ENCODE measurements at regions not wholly inside any gene's neighbourhood (a gene's known extent, or its start where the extent isn't known, plus 50 kb on each side); places are given as distances from the start of the nearest gene placed in this dataset.
A peak's percentile ranks its signal among the peaks of the same experiment; 100 is the strongest.
"Not testable (repeated sequence)": the region's sequence is repeated elsewhere in the genome, so short reads cannot be mapped to it uniquely, and the experiment has no call there.

DNA sequence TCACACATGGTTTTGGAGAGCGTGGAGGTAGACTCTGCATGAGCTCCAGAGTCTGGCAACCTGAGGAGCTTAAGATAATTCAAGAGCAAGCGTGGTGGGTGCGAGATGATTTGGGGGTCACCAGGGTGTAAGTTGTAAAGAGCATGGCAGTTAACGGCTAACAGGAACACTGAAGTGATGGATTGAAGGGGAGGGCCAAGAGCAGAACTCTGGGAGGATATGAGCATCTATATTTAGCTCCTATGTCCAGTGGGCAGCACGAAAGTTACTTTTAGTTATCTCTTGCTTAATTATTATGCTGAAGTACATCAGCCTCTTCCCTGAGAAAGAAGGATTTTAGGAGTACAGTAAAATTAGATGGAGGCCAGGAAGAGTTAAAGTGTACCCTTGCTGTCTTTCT is 231.9 kb upstream of the HAND2 start:
- no peak for DNase-seq

DNA sequence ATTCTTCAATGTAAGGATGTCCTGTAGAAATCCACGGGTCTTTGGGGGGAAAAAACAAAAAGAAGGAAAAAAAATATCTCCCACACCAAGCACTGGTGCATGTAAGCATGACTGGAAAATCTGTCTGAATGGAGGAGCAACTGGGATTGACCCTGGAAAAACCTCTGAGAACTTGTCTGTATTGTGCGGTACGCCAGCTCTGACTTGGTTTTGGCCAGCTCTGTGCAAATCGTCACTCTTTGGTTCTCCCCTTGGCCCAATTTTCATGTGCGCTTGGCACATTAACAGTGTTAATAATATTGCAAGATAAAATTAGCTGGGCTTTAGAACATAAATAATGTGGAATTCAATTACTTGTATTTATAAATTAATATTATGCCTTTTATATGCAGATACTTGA is 231.2 kb upstream of the HAND2 start:
- no peak for DNase-seq

DNA sequence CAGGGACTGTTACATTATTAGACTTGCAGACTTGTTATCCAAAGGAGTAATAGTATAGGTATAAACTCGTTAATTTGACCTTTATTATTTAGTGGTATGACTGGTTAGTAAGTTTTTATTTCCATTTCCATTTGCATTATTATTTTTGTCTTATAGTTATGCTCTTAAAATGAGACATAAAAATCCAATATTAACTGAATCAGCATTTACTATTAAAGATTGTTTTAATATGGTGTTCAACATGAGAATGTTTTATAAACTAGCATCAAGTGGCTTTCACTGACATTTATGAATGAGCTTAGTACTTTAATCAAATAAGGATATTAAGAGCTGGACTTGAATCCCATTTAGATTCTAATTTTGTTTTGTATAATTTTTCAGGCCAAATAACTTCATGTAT is 228.1 kb upstream of the HAND2 start:
- DNase-seq: no peak

GRCh38 chr4:173753408-173753807 is 223.4 kb upstream of the HAND2 start:
- peak in 1 of 2 donors; percentile 42 for DNase-seq

- peak in 1 of 2 donors; percentile 20 for DNase-seq
Measured at GRCh38 chr4:173752610-173753230, 222.7 kb upstream of the HAND2 start.

DNA sequence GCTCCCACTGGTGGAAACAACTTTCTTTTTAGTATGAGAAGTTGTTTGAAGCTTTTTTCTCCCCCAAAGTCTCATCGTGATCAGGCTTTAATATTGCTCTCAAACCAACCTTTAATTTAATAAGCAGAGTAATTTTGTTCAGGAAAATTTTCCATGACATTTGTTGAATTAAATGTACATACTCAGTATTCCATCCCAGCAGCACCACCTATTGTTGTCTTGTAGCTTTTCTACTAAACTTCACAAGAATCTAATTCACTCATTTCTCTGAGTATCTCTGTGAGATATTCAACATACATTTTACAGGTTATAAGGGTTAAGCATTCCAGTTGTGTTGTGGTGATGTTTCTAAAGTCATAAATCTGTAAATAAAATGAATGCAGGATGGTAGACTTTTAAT is 218.3 kb upstream of the HAND2 start:
- no peak for DNase-seq

GRCh38 chr4:173747537-173748257 is 217.7 kb upstream of the HAND2 start:
- DNase-seq: no peak

DNA sequence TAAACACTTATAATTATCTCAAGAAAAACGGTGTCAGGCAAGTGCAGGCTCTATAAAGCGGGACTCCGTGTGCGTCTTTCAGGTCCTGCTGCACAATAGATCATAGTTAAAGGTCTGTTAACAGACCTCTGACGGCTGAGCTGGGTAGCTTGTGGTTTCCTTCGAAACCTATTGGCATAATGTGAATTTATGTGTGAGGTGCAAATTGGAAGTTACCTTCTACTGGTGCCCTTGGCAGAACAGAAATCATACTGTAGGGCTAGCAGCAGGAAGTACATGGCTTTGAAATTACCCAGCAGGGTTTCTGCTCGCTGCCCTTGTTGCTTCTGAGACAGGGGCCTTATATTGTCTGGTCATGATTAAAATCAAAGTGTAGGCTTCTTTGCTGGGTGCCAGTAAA is 216.4 kb upstream of the HAND2 start:
- no peak for DNase-seq

- DNase-seq: no peak
Measured at GRCh38 chr4:173745765-173746164, 215.7 kb upstream of the HAND2 start.

GRCh38 chr4:173736840-173737239 is 206.8 kb upstream of the HAND2 start:
- DNase-seq: no peak

DNA sequence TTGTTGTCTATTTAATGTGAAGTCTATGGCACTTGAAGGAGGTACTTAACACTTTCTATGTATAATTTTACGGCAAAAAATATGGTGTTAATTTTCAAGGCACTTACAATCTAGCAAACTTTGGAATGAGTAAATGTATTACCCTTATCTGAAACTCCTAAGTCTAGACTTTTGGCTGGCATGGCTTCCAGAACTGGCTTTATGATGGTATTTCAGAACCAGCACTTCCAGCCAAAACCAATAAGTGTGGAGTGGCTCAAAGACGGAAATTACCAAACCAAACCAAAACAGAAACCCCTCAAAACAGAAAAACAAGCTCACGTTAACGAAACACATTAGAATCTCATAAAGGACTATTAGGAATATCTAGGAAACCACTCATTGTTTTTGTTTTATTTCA is 205.6 kb upstream of the HAND2 start:
- DNase-seq: no peak

DNA sequence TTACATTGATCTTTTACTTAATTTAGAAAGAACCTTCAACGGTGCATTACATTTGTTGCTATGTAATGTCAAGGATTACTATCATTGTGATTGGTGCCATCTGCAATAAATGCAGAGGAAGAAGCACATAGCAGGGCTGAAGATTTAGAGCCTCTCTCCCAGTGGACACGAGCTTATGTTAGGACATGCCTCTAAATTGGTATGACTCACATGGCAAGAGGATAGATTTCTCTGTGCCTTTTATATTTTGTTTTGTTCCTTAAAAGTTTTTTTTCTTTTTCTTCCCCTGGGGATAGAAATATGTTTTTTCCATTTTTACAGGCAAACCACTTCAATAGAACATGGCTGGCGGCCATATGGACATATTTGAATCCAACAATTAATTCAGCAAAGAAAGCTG is 205.0 kb upstream of the HAND2 start:
- no peak for DNase-seq

- DNase-seq: no peak
Measured at GRCh38 chr4:173731257-173731656, 201.2 kb upstream of the HAND2 start.

DNA sequence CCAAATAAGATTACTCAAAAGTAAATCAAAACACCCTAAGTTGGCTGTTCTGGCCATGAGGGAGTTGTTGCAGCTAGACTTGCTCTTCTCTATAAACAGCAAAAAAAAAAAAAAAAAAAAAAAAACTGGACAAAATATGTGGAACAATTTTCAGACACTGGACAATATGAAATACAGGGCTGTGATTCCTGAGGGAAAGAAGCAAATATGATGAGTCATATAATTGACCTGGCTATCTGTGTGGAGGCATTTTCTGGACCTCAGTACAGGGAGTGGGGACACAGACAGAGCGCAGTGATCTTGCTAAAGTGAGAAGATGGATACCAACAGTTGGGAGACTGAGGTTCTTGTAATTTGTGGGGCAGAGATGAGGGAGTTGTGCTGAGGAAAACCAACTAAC is 192.0 kb upstream of the HAND2 start:
- DNase-seq: no peak

DNA sequence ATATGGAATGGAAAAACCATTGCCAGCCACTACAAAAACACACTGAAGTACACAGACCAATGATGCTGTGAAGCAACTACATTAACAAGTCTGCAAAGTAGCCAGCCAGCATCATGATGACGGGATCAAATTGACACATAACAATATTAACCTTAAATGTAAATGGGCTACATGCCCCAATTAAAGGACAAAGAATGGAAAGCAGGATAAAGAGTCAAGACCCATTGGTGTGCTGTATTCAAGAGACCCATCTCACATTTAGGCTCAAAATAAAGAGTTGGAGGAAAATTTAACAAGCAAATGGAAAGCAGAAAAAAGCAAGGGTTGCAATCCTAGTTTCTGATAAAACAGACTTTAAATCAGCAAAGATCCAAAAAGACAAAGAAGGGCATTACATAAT is 188.5 kb upstream of the HAND2 start:
- DNase-seq: not testable (repeated sequence)

- no peak for DNase-seq
Measured at GRCh38 chr4:173717581-173717980, 187.6 kb upstream of the HAND2 start.

- no peak for DNase-seq
Measured at GRCh38 chr4:173714456-173714855, 184.4 kb upstream of the HAND2 start.

GRCh38 chr4:173713026-173713425 is 183.0 kb upstream of the HAND2 start:
- no peak for DNase-seq

DNA sequence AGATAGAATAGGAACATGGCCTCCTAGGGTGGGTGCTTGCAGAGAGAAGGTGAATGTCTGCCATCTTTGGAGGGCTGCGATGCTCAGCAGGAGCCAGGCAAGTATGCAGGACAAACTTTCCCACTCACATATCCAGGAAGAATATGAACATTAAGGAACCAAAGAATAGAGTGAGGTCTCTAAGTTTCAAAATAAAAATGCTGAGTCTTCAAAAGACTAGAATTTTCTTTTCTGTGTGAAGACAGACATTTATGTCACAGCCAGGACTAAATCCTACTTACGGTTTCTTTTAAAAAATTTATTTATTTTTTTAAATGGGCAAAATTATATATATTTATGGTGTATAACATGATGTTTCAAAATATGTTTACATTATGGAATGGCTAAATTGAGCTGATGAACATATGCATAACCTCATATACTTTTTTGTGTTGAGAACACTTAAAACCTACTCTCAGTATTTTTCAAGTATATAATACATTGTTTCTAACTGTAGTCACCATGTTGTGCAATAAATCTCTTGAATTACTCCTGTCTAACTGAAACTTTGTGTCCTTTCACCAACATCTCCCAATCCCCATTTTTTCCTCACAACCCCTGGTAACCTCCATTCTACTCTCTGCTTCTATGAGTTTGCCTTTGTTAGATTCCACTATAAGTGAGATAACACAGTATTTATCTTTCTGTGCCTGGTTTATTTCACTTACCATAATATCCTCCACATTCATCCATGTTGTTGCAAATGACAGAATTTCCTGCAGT is 177.8 kb upstream of the HAND2 start:
- DNase-seq: no peak

- DNase-seq: no peak
Measured at GRCh38 chr4:173704201-173704600, 174.2 kb upstream of the HAND2 start.

DNA sequence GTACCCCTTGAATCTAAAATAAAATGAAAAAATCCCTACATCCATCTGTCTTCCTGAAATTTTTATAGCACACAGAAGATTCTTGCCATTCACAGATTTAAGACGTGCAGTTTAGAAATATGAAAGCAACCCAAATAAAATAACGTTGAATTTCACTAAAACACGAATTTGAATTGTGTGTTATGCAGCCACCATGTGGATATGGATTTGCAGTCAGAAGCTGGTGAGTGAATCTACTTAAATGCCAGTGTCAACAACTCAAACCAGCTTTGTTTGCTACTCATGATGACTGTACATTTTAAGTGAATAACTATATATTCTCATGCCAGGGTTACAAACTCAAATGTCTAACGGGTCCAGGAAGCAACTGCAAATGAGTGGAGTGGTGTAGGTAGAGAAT is 173.0 kb upstream of the HAND2 start:
- no peak for DNase-seq

- no peak for DNase-seq
Measured at GRCh38 chr4:173700650-173701049, 170.6 kb upstream of the HAND2 start.

GRCh38 chr4:173699841-173700475 is 169.9 kb upstream of the HAND2 start:
- no peak for DNase-seq
